IPS DF 4.7 (cell line): ENCODE measurements at regions not wholly inside any gene's neighbourhood (a gene's known extent, or its start where the extent isn't known, plus 50 kb on each side); places are given as distances from the start of the nearest gene placed in this dataset.

Experiments used
- DNase-seq: peaks from one replicate; pipeline ENCODE4 v3.0.0-alpha.2; 2013; ENCODE audit warnings: low spot score; ENCODE audit errors: extremely low read depth

DNA sequence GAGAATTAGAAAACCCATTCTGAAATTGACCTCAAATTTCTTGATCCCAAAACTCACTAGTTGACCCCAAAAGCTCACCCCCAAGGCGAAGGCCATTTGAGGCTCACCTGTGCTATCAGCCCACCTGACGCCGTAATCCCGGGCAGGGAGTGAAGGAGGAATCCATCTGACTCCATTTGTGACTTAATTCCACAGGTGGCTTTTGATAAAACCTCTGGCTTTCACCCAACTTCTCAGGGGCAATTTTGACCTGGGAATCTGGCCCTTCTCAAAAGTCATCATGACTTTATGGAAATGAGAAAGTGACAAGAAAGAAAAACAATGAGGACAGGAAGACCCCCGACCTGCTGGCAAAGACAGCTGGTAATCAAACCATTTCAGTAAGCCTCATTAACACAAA lies 86.9 kb upstream of the SALL3 start:
- DNase-seq, result no peak

DNA sequence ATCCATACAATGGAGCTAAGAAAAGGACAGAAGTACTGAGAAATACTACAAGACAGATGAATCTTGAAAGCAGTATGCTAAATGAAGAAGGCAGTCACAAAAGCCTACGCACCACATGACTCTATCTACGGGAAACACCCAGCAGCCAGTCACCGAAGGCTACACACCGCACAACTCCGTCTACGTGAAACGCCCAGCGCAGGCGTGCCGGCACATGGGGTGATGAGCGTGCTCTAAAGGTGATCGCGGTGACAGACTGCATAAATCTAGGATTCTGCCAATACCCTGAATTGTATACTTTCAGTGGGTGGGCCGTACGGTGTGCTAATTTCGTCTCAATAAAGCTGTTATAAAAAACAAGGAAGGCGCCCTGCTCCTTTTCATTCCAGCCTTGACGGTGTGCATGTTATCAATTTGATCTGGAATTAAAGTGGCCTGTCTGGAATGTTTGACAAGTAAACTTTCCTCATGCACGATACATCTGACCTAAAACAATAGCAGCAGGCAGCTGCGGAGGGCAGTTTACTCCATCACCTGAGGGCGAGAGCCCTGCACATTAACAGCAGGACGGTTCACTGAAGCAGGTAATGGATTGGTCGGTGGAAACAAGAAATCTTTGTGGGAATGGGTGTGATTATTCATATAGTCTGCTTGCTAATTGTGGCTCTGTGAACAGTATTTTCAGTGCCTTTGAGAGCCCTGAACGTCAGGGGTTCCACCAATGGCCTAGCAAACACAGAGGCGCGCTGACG lies 86.2 kb upstream of the SALL3 start:
- no peak for DNase-seq

DNA sequence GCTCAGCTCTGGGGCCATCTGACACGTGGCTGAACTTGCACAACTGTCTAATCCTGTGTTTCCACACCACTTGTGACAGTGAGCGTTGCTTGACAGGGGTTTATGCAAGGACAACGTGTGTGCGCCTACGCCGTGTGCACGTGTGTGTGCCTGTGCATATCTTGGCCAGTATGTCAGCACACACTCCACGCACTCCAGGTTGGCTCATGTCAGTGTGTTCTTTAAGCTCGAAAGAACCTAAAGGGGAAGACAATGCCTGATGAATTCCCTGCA lies 85.6 kb upstream of the SALL3 start:
- DNase-seq, result no peak

DNA sequence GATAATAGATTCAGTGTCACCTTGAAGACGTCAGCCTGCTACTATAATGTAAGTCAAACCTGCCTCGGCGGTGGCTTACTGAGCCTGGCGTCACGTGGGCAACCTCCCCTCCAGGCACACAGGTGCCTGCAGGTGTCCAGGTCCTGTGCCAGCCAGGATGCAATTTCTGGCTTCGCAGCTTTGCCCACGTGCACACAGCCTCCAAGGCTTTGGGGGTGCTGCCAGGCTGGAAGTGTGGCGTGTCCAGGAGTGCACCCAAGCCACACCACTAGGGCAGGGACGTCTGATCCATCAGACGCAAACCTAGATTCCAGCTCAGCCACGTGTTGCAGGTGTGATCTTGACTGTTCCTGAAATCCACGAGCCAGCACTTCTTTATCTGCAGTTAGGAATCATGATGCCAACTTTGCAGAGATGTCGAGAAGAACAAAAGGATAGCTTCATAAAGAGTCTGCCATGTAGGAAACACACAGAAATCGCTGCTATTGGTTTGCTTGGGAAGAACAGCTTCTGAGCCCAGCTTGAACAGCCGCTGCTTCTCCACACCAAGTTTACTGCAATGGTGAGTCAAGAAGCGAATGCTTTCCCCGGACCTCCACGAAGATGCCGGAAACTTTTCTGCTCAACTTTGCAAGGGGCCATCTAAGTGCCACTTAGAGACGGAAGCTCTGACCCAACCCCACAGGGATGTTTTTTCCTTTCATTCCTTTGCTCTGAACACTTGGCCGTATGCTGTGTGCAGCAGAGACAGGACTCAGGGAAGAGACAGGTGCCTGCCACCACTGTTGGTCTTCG lies 84.2 kb upstream of the SALL3 start:
- no peak for DNase-seq

DNA sequence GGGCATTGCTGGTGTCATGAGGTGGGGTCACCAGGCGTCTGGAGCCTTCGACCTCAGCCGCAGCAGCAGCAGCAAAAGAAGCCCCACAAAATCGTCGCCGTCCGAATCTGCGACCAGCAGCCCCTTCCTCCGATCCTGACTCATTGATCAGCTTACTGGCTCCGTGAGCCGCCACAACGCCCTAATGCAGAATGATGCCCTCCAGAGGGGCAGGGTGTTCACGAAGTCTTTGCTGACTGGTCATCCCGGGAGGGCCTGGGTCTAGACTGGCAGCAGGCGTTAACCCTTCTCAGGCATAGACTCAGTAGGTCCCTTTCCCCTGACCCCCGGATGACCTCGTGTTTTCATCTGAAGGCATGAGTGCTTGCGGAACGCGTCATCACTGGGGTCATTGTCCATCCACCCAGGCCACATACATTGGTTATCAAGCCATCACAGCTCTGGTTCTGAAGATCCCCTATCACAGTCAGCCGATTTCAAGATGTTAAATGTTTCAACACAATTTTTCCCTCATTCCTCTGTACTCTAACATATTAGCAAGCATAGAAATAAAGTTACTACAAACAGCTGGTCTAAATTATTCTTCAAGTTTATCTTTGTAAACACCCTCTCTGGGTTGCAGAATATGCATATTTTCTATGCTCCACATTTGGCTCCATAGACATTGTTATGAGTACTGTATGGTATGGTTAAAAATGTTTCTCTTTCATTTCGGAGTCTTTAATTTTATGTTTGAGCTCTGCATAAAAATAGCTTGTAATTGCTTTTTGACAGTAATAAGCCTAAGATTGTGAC lies 83.3 kb upstream of the SALL3 start:
- DNase-seq, result no peak

DNA sequence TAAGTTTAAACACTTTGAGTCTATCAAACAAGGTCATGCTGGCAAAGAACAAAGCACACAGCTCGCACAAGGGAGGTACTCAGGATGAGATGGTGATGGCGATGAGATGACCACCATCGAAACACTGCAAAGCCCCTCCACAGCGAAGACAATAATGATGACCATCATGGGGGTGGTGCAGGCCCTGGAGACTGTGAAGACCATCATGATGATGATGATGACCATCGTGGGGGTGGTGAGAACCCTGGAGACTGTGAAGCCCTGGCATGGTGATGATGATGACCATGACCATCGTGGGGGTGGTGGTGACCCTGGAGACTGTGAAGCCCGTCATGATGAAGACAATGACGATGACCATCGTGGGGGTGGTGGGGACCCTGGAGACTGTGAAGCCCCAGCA lies 81.6 kb upstream of the SALL3 start:
- DNase-seq, result no peak

DNA sequence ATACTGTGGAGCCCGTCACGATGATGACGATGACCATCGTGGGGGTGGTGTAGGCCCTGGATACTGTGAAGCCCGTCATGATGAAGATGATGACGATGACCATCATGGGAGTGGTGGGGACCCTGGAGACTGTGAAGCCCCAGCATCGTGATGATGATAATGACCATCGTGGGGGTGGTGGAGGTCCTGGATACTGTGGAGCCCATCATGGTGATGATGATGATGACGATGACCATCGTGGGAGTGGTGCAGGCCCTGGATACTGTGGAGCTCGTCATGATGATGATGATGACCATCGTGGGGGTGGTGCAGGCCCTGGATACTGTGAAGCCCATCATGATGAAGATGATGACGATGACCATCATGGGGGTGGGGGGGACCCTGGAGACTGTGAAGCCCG lies 81.0 kb upstream of the SALL3 start:
- DNase-seq, result no peak

DNA sequence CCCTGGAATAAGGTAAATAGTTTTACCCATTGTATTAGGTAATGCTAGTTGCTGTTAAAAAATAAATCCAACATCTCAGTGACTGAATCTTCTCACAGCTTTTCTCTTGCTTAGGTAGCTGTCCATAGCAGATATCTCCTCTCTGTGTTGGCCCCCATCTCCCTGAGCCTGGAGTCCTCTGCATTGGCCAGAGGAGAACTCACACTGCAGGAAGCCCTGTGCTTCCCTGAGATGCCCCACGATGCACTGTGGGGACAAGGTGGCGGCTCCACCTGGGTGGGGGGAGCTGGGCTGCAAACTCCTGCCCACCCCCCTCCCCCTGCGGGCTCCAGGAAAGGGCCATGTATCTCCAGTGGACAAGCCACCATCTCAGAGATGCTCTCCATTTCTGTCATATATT lies 80.4 kb upstream of the SALL3 start:
- DNase-seq, result no peak

DNA sequence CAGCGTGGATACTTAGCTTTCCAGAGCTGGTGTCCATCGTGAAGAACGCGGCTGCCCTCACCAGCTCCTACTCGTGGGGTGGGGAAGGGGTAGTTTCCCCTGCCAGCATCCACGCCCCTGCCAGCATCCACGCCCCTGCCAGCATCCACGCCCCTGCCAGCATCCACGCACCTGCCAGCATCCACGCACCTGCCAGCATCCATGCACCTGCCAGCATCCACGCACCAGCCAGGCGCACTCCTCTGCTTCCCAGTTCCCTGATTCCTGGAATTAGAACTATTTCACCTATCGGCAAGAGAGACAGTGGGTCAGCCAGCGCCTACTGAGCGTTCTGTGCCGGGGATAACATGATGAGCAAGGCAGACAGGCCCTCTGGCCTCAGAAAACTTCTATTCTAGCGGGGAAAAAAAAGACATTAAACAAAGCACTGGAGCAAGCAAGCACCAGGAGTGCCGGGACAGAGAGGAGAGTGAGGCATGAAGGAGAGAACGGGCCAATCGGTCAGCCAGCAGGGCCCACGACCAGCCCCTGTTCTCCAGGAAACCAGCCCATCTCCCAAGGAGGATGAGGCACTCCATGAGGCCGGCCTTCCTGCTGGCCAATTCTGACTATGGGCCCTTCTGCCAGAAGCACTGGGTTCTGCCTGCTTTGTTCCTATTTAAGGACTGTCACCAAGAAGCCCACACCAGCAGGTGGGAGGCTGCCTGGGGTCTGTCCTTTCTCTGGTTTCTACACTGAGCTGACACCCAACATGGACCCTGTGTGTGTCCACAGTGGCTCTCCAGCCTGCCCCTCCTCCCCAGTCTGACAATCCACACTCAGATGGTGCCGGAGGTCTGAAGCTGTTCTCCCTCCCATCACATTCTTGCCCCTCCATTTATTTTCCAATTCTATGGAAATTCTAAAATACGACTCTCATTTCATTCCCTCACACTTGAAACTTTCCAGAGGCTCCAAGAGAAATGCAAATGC lies 78.4 kb upstream of the SALL3 start:
- DNase-seq, result no peak

DNA sequence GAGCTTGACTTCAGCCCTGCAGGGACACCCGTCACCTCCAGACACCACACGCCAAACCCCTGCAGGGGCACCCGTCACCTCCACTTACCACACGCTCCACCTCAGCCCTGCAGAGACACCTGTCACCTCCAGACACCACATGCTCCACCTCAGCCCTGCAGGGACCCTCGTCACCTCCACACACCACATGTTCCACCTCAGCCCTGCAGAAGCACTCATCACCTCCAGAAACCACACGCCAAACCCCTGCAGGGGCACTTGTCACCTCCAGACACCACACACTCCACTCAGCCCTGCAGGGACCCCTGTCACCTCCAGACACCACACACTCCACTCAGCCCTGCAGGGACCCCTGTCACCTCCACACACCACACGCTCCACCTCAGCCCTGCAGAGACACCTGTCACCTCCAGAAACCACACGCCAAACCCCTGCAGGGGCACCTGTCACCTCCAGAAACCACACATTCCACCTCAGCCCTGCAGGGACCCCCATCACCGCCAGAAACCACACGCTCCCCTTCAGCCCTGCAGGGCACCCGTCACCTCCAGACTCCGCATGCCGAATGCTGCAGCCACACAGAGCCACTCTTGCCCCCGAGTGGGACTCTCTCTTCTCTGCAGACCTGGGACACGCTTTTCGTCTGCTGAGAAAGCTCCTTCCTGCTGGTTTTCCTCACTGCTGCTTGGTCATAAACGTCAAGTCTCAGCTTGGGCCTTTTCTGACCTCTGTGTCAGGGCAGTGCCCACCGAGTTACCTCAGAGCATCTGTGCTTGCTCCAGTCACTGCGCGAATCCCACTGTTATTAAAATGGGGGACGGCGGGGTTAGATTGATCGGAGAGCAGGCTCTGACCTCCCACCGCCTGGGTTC lies 77.5 kb upstream of the SALL3 start:
- no peak for DNase-seq

DNA sequence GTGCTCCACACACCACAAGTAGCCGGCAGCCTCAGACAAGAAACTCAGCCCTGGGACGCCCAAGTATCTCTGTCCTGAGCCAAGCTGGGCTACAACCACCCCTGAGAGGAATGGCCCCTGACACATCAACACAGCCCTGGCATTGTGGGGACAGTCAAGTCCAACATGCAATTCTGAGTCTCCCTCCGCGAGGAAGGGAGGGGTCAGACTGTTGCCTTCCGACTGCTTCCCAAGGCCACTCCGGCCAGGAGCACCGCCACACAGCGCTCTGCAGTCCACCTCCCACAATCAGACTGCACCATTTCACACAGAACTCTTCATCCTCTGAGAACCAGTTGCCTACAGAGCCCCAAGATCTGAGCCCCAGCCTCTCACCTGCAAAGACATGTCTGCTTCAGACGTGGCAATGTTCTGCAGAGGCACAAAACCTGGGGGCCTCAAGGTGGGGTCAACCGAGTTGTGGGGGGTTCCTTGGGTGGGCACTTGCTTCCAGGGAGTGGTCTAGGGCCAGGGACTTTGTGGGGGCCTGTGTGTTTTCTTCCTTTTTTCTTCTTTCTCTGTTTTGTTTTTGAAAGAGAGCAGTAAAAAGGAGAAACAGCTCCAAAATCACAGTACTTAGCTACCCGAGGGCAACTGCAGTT lies 76.7 kb upstream of the SALL3 start:
- no peak for DNase-seq

DNA sequence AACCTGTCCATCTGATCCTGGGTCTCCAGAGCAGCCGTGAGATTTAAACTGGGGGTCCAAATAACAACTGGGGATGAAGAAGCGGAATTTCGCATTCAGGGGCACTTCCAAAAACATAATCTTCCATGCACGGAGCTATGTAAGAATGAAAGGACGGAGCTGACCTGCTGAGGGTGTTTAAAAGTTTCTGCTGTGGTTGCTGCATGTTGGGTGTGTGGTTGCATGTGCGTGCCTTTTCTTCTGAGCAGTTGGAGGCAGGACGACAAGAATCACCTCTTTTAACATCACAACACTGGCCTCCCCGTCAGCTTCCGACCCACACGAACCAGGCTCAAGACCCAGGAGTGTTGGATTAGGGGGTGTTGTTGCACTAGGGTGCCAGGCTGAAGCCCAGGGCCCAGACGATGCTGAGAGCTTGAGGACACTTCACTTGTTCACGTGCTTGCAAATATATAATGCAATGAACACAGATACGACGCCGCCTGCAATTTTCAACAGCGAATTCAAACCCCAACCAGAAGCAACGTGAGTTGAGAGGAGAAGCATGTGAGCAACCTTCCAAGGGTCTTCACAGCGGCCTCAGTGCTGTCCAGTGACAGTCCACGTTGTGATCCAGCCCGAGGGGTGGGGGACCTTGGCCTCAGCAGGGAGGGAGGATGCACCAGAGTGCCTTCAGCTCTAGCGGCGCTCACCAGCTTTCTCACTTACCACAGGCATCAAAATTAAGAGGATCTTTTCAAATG lies 76.0 kb upstream of the SALL3 start:
- DNase-seq, result no peak

DNA sequence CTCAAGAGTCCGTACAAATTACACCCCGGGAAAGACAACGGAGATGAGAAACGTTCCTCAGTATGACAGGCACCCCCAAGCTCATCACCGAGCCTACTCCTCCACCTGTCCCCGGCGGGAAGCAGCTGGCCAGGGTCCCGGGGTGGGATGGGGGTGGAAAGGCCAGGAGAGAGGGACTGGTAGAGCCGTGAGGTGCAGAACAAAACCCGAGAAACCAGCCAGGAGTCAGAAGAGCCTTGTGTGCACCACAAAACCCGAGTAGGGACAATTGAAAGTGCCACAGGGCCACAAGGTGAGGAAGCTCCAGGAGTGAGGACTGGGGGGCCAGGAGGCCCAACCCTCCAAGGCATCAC lies 75.5 kb upstream of the SALL3 start:
- DNase-seq, result no peak

DNA sequence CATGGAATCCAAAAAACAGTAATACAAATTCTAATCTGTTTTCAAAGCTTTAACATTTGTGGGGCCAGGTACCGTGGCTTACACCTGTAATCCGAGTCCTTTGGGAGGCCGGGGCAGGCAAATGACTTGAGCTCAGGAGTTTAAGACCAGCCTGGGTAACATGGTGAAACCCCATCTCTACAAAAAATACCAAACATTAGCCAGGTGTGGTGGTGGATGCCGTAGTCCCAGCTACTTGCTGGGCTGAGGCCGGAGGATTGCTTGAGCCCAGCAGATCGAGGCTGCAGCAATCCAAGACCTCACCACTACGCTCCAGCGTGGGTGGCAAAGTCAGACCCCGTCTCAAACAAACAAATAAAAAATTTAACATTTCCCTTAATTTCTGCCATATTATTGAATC lies 74.3 kb upstream of the SALL3 start:
- DNase-seq, result no peak

DNA sequence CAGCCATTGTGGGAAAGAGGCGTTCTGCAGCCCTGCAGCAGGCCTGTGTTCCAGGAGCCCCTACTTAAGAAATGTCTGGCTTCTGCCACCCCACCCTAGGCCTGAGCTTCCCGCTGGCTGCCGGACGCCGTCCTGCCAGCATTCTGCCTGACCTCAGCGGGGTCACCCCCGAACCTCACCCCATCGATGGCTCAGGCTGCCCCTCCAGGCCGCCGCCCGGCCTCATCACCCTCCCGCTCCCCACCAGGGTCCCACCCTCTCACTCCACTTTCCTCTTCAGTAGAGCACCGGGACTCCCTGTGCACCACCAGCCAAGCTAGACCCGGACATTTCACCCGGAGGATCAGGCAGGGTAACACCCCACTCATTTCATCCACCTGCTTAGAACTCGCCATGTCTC lies 73.6 kb upstream of the SALL3 start:
- DNase-seq, result no peak

DNA sequence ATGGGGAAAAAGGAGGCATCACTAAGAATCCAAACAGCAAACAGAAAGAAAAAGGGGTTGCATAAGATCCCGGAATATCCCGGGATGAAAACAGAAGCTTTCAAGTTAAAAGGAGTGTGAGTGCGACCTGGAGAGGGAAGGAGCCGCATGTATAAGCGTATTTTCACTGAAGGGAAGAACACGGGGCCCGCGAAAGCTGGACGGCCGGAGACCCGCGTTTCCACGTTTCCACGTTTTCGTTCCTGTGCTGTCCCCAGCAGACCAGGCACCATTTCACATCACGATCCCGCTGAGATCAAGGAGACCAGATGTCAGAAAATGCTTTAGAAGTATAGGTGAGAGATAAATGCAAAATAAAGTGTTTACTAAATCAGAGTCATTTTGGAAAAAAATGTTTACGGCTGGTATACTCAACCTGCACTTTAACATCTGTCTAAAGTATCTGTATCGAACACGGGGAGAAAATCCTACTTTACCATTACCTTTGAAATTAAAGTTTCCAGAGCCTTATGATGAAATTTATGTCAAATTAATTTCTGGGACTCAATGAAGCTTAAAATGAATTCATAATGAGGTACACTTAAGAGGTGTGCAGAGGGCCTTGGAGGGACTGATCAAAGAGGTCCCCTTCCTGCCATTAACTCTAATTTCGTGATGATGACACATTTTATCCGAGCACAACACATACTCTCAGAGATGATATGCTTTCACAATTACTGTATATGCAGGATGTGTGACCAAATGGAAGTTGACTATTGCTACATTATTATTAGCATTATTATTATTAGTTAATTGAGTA lies 71.0 kb upstream of the SALL3 start:
- no peak for DNase-seq

DNA sequence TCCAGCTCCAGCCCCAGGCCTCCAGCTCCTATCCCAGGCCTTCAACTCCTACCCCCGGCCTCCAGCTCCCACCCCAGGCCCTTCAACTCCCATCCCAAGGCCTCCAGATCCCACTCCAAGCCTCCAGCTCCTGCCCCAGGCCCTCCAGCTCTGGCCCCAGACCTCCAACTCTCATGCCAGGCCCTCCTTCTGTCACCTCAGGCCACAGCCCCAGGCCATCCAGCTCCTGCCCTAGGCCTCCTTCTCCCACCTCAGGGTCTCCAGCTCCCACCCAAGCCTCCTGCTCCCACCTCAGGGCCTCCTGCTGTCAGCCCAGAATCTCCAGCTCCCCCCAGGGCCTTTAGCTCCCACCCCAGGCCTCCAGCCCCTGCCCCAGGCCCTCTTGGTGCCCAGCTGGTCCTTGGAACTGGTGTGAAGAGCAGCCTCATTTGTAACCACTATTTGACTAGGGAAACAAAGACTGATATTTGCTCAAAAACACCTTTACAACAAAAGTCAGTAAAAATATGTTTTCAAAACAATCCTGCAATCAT lies 67.8 kb upstream of the SALL3 start:
- no peak for DNase-seq

DNA sequence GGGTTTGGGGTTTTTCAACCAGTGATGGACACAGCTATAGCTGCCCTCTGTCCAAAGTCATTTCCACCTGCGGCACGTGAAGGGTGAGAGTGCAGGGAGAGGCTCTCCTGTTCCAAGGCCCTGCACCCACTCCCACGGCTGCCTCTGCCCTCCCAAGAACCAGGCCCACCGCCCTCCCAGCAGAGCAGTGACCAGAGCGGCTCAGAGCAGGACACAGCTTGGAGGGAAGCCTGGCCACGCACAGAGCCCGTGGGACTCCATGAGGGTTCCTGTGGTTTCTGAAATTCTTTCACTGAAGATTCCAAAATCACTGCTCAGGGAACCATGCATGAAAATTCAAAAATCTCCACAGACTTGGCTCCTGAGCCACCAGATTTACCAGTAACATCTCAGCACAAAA lies 67.3 kb upstream of the SALL3 start:
- no peak for DNase-seq
